KOPT-K1 (cell line): ENCODE measurements at regions not wholly inside any gene's neighbourhood (a gene's known extent, or its start where the extent isn't known, plus 50 kb on each side); places are given as distances from the start of the nearest gene placed in this dataset.

Experiments used
- H3K27ac ChIP-seq: fragments of 200-600 bp; sonication (generic); 2 replicates; pipeline ENCODE4 v1.5.1; 2016; ENCODE audit warnings: antibody characterized with exemption, mild to moderate bottlenecking, low read depth, low read length; ENCODE audit not compliant: poor library complexity, severe bottlenecking
- H3K36me3 ChIP-seq: fragments of 200-600 bp; sonication (generic); 2 replicates; pipeline ENCODE4 v1.5.1; 2017; ENCODE audit warnings: antibody characterized with exemption, mild to moderate bottlenecking, low read length, moderate library complexity; ENCODE audit not compliant: insufficient read depth
- H3K9me3 ChIP-seq: fragments of 200-600 bp; sonication (generic); 2 replicates; pipeline ENCODE4 v1.5.1; 2017; ENCODE audit warnings: antibody characterized with exemption, low read length, mild to moderate bottlenecking; ENCODE audit not compliant: insufficient read depth, poor library complexity, severe bottlenecking

DNA sequence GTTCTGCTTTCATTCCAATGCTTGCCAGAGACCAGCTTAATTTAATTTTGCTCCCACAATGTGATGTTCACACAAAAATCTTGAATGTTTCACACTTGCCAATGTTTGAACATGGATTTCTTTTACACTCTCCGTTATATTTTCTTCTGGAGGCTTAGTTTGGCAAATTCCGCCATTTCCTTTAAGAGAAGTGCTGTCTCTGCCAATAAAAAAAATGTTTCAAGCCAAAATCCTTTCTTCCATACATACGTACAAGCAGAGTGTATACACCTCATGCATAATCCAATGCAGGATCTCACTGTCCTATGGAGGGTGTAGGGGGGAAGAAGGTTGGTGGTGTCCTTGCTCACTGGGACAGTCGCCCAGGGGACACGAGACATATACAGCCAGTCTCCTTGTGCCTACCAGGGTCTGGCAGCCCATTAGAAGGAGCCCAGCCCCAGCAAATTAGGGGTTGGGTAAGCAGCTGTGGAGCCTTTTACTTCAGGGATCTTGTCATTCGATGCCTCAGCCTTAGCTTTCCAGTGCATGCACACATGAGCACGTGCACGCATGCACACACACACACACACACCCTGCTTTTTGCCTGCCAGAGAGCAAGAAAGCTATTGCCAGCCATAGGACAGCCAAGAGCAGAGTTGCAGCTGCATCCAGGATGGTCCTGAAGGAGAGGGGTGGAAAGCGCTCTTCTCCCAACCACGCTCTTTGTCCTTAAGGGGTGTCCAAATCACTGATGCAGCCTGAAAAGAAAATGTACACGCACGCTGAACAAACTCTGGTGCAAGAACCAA is 208.3 kb downstream of the FOXO1 start:
- Histone ChIP-seq H3K27ac (no peak overlapping the region), H3K9me3 (no peaks in the 10 kb centered on the region), H3K36me3 (no peaks in the 10 kb centered on the region)

DNA sequence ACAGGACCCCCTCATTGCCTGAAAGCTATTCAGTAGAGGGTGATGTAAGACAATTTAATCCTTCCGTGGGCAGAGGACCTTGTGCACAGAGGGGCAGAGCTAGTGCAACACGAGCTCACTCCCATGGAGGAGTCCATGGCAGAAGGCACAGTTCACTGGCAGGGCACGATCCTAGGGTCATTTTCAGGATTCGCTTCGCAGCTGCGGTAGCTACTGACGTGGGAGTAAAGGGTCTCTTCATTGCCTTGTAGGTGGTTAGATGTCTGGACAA is 207.8 kb downstream of the FOXO1 start:
- no peaks in the 10 kb centered on the region for H3K36me3 ChIP-seq
- no peak overlapping the region for H3K27ac ChIP-seq
- H3K9me3 ChIP-seq: no peaks in the 10 kb centered on the region

DNA sequence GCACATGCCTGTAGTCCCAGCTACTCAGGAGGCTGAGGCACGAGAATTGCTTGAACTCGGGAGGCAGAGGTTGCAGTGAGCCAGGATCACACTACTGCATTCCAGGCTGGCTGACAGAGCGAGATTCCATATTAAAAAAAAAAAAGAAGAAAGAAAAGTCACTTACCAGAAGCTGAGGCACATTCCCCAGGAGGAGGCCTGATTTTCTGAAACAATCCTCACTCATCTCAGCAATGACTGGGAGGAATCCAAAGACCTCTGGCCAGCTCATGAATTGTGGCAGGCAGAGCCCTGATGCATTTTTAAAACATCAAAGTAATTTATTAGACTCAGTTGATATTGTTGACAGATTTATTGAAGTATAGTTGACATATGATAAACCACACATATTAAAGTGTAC is 206.3 kb downstream of the FOXO1 start:
- Histone ChIP-seq H3K27ac (no peak overlapping the region), H3K9me3 (no peaks in the 10 kb centered on the region), H3K36me3 (no peaks in the 10 kb centered on the region)

DNA sequence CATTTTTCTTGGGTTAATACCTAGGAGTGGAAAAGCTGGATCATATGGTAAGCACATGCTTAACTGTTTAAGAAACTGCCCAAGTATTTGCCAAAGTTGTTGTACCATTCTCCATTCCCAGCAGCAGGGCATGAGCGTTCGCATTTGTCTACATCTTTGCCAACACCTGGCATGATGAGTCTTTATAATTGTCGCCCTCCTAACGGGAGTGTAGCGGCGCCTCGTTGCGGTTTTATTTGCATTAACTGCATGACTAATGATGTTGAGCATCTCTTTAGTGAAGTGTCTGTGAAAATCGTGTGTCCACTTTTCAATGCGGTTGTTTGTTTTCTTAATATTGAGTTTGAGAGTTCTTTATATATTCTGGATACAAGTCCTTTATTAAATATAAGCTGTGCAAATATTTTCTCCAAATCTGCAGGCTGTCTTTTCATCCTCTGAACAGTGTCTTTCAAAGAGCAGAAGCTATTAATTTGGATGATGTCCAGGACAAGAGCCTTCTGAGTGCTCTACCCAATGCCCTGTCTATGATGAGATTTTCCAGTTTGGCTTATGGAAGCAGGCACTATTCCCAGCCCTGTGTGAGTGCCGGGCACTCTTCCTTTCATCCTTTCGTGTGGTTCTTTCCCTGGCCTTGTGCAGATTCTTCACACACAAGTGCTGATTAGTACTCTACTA is 202.0 kb downstream of the FOXO1 start:
- Histone ChIP-seq H3K27ac (no peak overlapping the region), H3K9me3 (no peaks in the 10 kb centered on the region), H3K36me3 (no peaks in the 10 kb centered on the region)

DNA sequence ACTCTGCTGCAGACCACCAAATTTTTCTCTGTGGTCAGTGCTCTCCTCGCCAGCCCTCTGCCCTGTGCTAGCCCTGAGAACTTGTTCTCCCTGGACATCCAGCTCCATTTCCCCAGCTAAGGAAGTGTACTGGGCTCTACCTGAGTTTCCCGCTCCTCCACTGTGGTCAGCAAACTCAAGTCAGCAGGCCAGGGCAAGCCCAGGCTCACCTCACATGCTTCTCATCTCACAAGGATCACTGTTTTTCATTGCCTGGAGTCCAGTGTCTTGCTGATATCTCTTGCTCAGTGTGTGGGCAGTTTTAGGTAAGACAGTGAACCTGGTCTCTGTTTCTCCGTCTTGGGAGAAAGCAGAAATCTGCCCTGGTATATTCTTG is 201.4 kb downstream of the FOXO1 start:
- H3K27ac ChIP-seq: no peak overlapping the region
- H3K9me3 ChIP-seq: no peaks in the 10 kb centered on the region
- no peaks in the 10 kb centered on the region for H3K36me3 ChIP-seq

DNA sequence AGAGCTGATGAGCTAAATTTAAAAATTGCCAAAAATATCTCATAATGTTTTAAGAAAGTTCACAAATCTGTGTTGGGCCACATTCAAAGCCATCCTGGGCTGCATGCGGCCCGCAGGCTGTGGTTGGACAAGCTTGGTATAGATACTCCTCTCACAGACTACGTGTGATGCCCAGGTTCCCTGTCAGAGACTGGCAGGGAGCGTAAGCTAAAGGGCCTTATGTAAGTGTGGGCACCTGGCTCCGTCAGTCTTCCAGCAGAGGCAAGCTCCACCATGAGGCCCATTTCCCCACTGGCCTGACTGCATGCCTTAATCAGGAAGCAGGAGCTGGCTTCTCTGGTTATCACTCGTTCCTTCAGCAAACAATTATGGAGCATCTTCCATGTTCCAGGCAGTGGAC is 200.2 kb downstream of the FOXO1 start:
- no peaks in the 10 kb centered on the region for H3K36me3 ChIP-seq
- H3K9me3 ChIP-seq: no peaks in the 10 kb centered on the region
- no peak overlapping the region for H3K27ac ChIP-seq

DNA sequence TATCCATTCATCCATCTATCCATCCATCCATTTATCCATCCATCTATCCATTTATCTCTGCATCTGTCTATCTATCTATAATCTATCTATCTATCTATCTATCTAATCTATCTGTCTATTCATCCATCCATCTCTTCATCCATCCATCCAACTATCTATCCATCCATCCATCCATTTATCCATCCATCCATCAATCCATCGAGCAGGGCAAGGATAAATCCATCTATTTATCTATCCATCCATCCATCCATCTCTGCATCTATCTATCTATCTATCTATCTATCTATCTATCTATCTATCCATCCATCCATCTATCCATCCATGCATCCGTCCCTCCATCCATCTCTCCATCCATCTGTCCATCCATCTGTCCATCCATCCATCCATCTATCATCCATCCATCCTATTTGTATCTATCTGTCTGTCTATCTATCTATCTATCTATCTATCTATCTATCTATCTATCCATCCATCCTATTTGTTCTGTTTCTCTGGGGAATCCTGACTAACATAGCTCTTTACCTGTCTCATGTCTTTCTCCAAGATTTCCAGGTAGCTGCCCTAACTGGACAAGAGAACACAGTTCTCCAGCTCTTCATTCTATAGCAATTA is 198.1 kb downstream of the FOXO1 start:
- H3K9me3 ChIP-seq: no peaks in the 10 kb centered on the region
- no peaks in the 10 kb centered on the region for H3K36me3 ChIP-seq
- no peak overlapping the region for H3K27ac ChIP-seq

DNA sequence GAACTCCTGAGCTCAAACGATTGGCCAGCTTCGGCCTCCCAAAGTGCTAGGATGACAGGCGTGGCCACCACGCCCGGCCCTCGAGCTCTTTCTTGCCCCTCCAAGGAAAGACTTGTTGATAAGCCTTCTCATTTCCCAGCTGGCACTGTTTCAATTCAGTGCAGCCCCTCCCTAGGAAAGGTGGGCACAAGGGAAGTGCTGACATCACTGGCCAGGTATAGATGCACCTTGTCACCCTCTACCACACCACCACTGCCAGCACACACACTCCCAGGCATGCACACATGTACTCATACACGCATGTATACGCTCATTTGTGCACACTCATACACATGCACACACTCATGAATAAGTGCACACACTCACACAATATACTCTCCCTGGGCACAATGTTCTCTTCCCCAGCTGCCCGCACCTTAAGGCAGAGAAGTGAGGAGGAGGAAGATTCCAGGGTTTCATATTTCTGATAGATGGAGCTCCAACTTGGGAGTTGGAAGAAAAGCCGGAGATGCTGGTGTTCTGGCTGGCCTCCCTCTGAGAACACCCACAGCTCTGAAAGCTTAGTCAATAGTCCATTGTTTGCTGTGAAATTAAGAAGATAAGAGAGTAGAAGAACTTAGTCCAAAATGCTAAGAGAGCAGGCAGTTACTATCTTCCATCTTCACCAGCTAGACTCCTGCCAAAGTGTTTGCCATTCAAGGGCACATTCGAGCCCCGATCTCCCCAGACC is 196.7 kb downstream of the FOXO1 start:
- no peaks in the 10 kb centered on the region for H3K36me3 ChIP-seq
- no peak overlapping the region for H3K27ac ChIP-seq
- H3K9me3 ChIP-seq: no peaks in the 10 kb centered on the region

DNA sequence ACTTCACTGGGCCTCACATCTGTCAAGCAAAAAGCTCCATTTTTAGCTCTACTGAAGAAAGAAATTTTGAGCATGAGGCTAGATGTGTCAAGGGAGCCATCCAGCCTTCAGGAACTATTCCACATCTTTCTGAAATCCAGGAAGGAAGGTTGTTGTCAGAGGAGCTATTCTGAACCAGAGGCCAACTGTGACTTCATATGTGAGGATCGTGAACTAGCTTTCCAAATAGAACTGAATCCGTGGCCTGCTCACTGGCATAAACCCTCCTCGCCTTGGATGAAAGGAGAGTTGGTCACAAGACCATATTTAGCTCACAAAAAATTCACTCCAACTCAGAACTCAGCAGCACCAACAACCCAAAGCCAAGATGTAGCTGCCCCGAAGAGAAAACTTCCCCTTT is 195.8 kb downstream of the FOXO1 start:
- H3K27ac ChIP-seq: no peak overlapping the region
- H3K36me3 ChIP-seq: no peaks in the 10 kb centered on the region
- no peaks in the 10 kb centered on the region for H3K9me3 ChIP-seq

DNA sequence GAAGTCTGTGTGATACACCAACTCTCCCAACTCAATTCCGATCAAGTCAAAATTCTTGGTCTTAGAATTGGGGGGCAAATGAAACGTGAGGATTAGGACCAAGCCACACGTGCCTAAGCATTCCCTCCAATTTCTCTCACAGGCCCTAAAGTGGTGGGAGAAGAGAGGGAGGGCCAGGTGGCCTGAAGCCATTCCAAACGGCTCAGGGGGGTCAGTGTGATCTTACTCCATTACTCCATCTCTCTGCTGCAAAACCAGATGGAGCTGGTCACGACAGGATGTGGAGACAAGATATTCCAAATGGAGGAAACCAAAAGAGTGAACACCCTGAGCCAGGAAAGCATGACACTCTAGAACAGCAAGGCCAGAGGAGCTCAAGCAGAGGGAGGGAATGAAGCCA is 195.4 kb downstream of the FOXO1 start:
- Histone ChIP-seq H3K27ac (no peak overlapping the region), H3K36me3 (no peaks in the 10 kb centered on the region), H3K9me3 (no peaks in the 10 kb centered on the region)

DNA sequence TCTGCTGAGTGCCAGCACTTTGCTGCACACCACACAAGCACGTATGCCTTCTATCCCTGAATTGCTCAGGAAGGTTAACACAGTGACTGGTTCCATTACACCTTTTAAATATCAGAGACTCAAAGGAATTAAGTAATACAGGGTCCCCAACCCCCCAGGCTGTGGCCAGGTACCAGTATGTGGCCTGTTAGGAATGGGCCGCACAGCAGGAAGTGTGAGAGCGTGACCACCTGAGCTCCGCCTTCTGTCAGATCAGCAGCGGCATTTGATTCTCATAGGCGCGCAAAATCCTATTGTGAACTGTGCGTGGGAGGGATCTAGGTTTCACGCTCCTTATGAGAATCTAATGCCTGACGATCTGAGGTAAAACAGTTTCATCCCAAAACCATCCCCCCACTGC is 194.5 kb downstream of the FOXO1 start:
- no peaks in the 10 kb centered on the region for H3K36me3 ChIP-seq
- H3K9me3 ChIP-seq: no peaks in the 10 kb centered on the region
- H3K27ac ChIP-seq: no peak overlapping the region

DNA sequence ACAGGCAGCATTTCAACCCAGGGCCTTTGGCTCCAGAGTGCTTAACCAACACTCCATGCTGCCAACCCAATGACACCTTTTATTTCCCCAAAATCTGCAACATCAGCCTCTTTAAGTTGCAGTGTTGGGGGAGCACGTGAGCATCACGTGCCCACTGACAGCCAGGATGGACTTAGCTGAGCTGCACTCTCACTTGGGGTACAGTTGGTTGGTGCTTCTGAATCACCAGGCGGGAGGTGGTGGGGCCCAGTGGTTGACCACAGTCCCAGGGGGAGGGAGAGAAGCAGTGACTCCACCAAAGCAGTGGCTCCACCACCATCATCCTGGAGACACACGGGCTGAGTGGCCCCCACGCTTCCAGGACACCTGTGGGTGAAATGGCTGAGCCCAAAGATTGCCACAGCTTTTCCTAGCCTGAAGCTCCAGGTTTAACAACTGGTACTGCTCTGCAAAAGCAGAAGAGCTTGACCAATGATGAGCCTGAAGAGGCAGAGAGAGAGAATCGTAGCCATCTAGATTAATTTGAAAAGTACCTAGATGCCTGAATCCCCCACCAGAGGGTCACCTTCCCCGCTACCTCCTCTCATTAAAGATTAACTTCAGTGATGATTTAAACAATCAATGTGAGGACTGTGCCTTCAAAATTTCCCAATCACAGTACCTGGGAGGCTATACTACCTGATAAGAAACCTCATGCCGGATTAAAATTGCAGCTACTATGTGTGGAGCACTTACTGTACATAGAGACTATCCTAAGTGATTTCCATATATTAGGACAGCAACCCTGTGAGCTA is 193.8 kb downstream of the FOXO1 start:
- Histone ChIP-seq H3K9me3 (no peaks in the 10 kb centered on the region), H3K36me3 (no peaks in the 10 kb centered on the region), H3K27ac (no peak overlapping the region)

DNA sequence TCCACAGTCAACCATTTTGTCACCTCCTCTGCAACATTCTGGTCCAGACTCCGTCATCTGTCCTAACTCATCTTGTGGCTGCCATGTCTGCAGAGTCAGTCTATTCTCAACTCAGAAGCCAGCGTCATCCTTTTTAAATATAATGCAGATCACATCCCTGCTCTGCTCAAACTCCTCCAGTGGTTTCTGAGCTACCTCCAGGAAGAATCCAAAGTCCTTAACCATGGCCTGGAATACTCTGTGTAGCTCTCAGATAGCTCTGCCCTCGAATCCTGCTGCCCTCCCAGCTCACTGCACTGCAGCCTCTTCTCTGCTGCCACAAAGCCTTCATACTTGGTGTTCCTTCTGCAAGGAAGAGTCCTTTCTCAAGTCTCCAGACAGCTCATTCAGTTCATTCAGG is 190.8 kb downstream of the FOXO1 start:
- H3K9me3 ChIP-seq: no peaks in the 10 kb centered on the region
- H3K36me3 ChIP-seq: no peaks in the 10 kb centered on the region
- H3K27ac ChIP-seq: no peak overlapping the region

DNA sequence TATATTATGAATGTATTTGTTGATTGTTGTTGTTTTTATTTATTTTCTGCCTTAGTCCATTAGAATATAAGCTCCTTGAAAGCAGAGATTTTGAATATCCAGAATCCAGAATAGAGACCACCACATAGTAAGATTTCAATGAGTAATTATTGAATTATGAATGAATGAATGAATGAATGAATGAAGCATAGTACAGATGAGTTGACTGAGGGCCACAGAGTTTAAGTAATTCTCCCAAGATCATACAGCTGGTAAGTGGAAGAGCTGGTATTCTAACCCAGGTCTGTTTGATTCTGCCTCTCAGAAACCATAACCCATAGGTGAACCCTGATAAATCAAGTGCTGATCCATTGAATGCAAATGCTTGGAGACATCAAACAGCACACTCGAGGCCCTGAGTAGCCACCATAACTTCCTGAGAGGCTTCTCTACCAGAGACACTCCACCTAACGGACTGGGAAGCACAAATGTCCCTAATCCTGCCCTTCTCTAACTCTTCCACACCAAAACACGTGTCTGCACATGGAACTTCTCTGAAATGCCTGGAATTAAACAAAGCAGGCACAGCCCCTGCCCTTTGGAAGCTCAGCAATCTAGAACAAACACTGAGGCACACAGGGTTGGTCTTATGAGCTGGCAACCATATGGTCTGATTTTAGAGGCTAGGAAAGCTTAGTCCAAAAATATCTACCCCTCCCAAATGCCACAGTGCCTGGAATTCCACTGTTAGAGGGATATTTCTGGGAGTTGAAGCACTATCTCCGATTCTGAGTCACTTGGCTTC is 190.1 kb downstream of the FOXO1 start:
- Histone ChIP-seq H3K36me3 (no peaks in the 10 kb centered on the region), H3K27ac (no peak overlapping the region), H3K9me3 (no peaks in the 10 kb centered on the region)
